ENCODE measurements at regions not wholly inside any gene's neighbourhood (a gene's known extent, or its start where the extent isn't known, plus 50 kb on each side); places are given as distances from the start of the nearest gene placed in this dataset.

DNA sequence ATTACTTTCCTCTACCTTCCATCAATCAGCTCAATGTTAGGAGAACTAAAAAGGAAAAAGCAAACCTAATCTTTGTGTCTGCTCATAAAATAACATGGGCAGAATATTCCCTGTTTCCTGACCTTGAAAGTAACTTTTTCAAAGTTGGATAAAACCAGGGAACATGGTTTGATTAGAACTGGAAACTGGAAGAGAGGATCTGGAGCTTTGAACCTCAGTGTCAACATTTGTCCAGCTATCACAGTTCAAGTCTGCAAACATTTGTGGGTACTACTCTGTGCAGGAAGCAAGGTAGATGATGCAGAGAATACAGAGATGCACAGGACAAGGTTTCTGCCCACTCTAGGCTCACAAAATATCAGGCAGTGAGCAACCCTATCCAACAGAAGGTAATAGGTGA is 86.4 kb upstream of the TAB3 start:
- TF ChIP-seq, protein P1, sequence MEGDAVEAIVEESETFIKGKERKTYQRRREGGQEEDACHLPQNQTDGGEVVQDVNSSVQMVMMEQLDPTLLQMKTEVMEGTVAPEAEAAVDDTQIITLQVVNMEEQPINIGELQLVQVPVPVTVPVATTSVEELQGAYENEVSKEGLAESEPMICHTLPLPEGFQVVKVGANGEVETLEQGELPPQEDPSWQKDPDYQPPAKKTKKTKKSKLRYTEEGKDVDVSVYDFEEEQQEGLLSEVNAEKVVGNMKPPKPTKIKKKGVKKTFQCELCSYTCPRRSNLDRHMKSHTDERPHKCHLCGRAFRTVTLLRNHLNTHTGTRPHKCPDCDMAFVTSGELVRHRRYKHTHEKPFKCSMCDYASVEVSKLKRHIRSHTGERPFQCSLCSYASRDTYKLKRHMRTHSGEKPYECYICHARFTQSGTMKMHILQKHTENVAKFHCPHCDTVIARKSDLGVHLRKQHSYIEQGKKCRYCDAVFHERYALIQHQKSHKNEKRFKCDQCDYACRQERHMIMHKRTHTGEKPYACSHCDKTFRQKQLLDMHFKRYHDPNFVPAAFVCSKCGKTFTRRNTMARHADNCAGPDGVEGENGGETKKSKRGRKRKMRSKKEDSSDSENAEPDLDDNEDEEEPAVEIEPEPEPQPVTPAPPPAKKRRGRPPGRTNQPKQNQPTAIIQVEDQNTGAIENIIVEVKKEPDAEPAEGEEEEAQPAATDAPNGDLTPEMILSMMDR (IDR thresholded peaks at IDR 0.05), result no peak
- no peak for TF ChIP-seq POLR2AphosphoS5 (IDR thresholded peaks at IDR 0.05)
